ENCODE measurements at regions not wholly inside any gene's neighbourhood (a gene's known extent, or its start where the extent isn't known, plus 50 kb on each side); places are given as distances from the start of the nearest gene placed in this dataset.

DNA sequence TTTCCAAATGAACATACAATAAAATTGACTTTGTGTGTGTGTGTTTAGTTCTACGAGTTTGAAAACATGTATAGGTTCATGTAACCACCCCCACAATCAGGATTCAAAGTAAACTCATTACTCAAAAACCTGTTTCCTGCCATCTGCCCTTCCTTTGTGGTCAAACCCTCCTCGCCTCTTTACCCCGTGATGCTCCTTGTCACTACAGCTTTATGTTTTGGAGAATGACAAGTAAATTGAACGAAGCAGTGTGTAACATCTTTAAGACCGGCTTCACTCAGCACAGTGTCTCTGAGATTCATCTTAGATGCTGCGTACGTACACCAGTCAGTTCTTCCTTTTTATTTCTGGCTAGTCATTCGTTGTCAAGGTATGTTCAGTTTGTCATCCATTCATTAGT is 54.6 kb upstream of the MKI67 start:
- TF ChIP-seq CTCF (IDR thresholded peaks at IDR 0.05; ENCODE audit: poor library complexity) (no peak), EZH2 (IDR thresholded peaks at IDR 0.05; ENCODE audit: borderline replicate concordance) (no peak), EZH2phosphoT487 (IDR thresholded peaks at IDR 0.05; ENCODE audit: low read depth, severe bottlenecking, unreplicated experiment) (no peak)
